Testis (tissue), 2 donors: ENCODE measurements at regions not wholly inside any gene's neighbourhood (a gene's known extent, or its start where the extent isn't known, plus 50 kb on each side); places are given as distances from the start of the nearest gene placed in this dataset.

ENCODE experiments used
- DNase-seq: peaks from one replicate; pipeline ENCODE4 v3.0.0-alpha.2; 2019
- H3K27ac ChIP-seq, 2 donors: fragments of 200-600 bp; sonication (generic); one replicate each; pipeline ENCODE4 v1.5.1; 2019
- H3K27me3 ChIP-seq: fragments of 200-600 bp; sonication (generic); one replicate; pipeline ENCODE4 v1.5.1; 2019
- H3K36me3 ChIP-seq: fragments of 200-600 bp; sonication (generic); one replicate; pipeline ENCODE4 v1.5.1; 2017; ENCODE audit warnings: low read depth; ENCODE audit errors: missing control alignments
- H3K4me1 ChIP-seq: fragments of 200-600 bp; sonication (generic); one replicate; pipeline ENCODE4 v1.5.1; 2019
- H3K4me3 ChIP-seq, 2 donors: fragments of 200-600 bp; sonication (generic); one replicate each; pipeline ENCODE4 v1.5.1; 2017 to 2019
- H3K9me3 ChIP-seq: fragments of 200-600 bp; sonication (generic); one replicate; pipeline ENCODE4 v1.5.1; 2017
- CTCF ChIP-seq, 3 experiments: fragments of 450-650 bp in 2 of 3; fragments of 200-600 bp in 1 of 3; sonication (generic) in 1 of 3; IDR thresholded peaks; one replicate each; pipeline ENCODE4 v1.5.1; 2016 to 2019; ENCODE audit warnings: antibody characterized with exemption in 3 of 3, mild to moderate bottlenecking in 2 of 3, moderate library complexity in 1 of 3
- POLR2A ChIP-seq: fragments of 450-650 bp; IDR thresholded peaks from one replicate; pipeline ENCODE4 v1.6.1; 2017; ENCODE audit warnings: antibody characterized with exemption, mild to moderate bottlenecking, moderate library complexity
- WGBS, 2 donors: methylation state at CpG; one replicate each; pipeline ENCODE4 v1.1.5; 2018; 5-methylcytosine and 5-hydroxymethylcytosine counted together
- intact Hi-C: fragments of 100-400 bp; cut with DNase I; formaldehyde crosslinking; loops from one replicate; pipeline ENCODE4 v1.15.1; 2023; ENCODE audit warnings: low total_unique reads

- Histone ChIP-seq H3K4me1 (peaks cover 8% of the 10 kb centered on the region), H3K9me3 (no peaks in the 10 kb centered on the region), H3K36me3 (no peaks in the 10 kb centered on the region), H3K27ac (no peak overlapping the region), H3K4me3 (no peak overlapping the region), H3K27me3 (no peaks in the 10 kb centered on the region)
- peak; percentile 70 for DNase-seq
- TF ChIP-seq CTCF (IDR thresholded peaks at IDR 0.05) (no peak), POLR2A (no peak)
- intact Hi-C loops = no loop called here
- WGBS, 2 donors = 32 to 57% methylated on average over 7 of the region's 7 CpGs
Observed at GRCh38 chr3:64992530-64993285, 304.9 kb upstream of the ADAMTS9 start.

- WGBS, 2 donors = 52 to 59% methylated on average over 3 of the region's 3 CpGs
- intact Hi-C loops = no loop called here
- no peak for TF ChIP-seq POLR2A
- no peak for TF ChIP-seq CTCF (IDR thresholded peaks at IDR 0.05)
- Histone ChIP-seq H3K27me3 (no peaks in the 10 kb centered on the region), H3K27ac (no peak overlapping the region), H3K4me3 (no peak overlapping the region), H3K9me3 (no peaks in the 10 kb centered on the region), H3K4me1 (peaks cover 5% of the 10 kb centered on the region), H3K36me3 (no peaks in the 10 kb centered on the region)
- DNase-seq = no peak
Observed at GRCh38 chr3:64988188-64988587, 300.4 kb upstream of the ADAMTS9 start.

GRCh38 chr3:64987726-64988125 lies 299.9 kb upstream of the ADAMTS9 start:
- H3K9me3 ChIP-seq = no peaks in the 10 kb centered on the region
- WGBS, 2 donors = 94 to 100% methylated on average over 1 of the region's 1 CpG
- peaks cover 5% of the 10 kb centered on the region for H3K4me1 ChIP-seq
- H3K27me3 ChIP-seq = no peaks in the 10 kb centered on the region
- intact Hi-C loops = no loop called here
- no peaks in the 10 kb centered on the region for H3K36me3 ChIP-seq
- H3K27ac ChIP-seq = no peak overlapping the region
- no peak for TF ChIP-seq POLR2A
- TF ChIP-seq CTCF (IDR thresholded peaks at IDR 0.05) = no peak
- DNase-seq = no peak
- H3K4me3 ChIP-seq = no peak overlapping the region

- DNase-seq = no peak
- TF ChIP-seq CTCF (IDR thresholded peaks at IDR 0.05) (no peak), POLR2A (no peak)
- 84 to 90% methylated on average over 2 of the region's 2 CpGs for WGBS, 2 donors
Observed at GRCh38 chr3:64985072-64985471, 297.3 kb upstream of the ADAMTS9 start.

More at GRCh38 chr3:64985072-64985471, 297.3 kb upstream of the ADAMTS9 start:
- Histone ChIP-seq H3K27ac (no peak overlapping the region), H3K4me1 (no peaks in the 10 kb centered on the region), H3K36me3 (no peaks in the 10 kb centered on the region), H3K27me3 (no peaks in the 10 kb centered on the region), H3K9me3 (no peaks in the 10 kb centered on the region), H3K4me3 (no peak overlapping the region)
- intact Hi-C loops = no loop called here
